MM.1S (cell line): ENCODE measurements at regions not wholly inside any gene's neighbourhood (a gene's known extent, or its start where the extent isn't known, plus 50 kb on each side); places are given as distances from the start of the nearest gene placed in this dataset.
"Not testable (repeated sequence)": the region's sequence is repeated elsewhere in the genome, so short reads cannot be mapped to it uniquely, and the experiment has no call there.

ENCODE experiments used
- EZH2 ChIP-seq: fragments of 300-600 bp; sonication (generic); optimal IDR thresholded peaks from 2 replicates; pipeline ENCODE3; 2017; ENCODE audit warnings: low read depth, mild to moderate bottlenecking, antibody characterized with exemption, low read length, mixed read lengths
- EZH2phosphoT487 ChIP-seq: fragments of 300-600 bp; sonication (generic); IDR thresholded peaks from 2 replicates; pipeline ENCODE4 v1.6.1; 2018; ENCODE audit warnings: antibody characterized with exemption, low read length
- TF ChIP-seq, protein P1 (sequence below): fragments of 300-600 bp; sonication (generic); IDR thresholded peaks from 2 replicates; pipeline ENCODE4 v1.5.1; 2016; ENCODE audit warnings: antibody characterized with exemption, low read length, mixed read lengths

DNA sequence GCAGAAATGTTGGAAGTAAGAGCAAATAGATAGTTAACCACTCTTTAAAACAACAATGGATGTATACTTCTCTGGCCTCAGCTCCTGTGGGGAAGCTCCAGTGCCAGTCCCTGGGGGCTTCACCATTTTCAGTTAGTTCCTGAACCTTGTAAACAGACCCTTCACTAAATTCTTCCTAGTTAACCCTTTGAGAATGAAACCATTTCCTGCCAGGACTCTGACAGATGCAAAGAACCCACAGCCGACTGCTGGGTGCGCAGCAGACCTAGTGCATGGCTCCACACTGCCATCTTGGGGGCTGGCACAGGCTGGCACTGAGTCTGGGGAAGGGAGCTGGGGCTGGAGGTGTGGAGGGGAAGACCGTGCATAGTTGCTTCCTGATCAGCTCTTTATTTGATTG, 244.4 kb downstream of the CEP170 start:
- TF ChIP-seq, protein P1, sequence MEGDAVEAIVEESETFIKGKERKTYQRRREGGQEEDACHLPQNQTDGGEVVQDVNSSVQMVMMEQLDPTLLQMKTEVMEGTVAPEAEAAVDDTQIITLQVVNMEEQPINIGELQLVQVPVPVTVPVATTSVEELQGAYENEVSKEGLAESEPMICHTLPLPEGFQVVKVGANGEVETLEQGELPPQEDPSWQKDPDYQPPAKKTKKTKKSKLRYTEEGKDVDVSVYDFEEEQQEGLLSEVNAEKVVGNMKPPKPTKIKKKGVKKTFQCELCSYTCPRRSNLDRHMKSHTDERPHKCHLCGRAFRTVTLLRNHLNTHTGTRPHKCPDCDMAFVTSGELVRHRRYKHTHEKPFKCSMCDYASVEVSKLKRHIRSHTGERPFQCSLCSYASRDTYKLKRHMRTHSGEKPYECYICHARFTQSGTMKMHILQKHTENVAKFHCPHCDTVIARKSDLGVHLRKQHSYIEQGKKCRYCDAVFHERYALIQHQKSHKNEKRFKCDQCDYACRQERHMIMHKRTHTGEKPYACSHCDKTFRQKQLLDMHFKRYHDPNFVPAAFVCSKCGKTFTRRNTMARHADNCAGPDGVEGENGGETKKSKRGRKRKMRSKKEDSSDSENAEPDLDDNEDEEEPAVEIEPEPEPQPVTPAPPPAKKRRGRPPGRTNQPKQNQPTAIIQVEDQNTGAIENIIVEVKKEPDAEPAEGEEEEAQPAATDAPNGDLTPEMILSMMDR: not testable (repeated sequence)
- not testable (repeated sequence) for TF ChIP-seq EZH2phosphoT487, EZH2
